DMS114 treated with DMSO at 0.1 percent for 48 hours (cell line): ENCODE measurements at regions not wholly inside any gene's neighbourhood (a gene's known extent, or its start where the extent isn't known, plus 50 kb on each side); places are given as distances from the start of the nearest gene placed in this dataset.

Experiments
- DNase-seq: peaks from one replicate; lab custom pipeline; 2025; ENCODE audit not compliant: unreplicated experiment; lab: John Stamatoyannopoulos, UW

GRCh38 chr6:24051942-24052589 is 73.9 kb upstream of the NRSN1 start:
- no peak for DNase-seq

GRCh38 chr6:24052590-24052961 is 73.4 kb upstream of the NRSN1 start:
- DNase-seq, result no peak

GRCh38 chr6:24053057-24053456 is 73.0 kb upstream of the NRSN1 start:
- no peak for DNase-seq

- no peak for DNase-seq
Observed at GRCh38 chr6:24054388-24054787, 71.6 kb upstream of the NRSN1 start.

GRCh38 chr6:24056567-24056966 is 69.4 kb upstream of the NRSN1 start:
- no peak for DNase-seq

DNA sequence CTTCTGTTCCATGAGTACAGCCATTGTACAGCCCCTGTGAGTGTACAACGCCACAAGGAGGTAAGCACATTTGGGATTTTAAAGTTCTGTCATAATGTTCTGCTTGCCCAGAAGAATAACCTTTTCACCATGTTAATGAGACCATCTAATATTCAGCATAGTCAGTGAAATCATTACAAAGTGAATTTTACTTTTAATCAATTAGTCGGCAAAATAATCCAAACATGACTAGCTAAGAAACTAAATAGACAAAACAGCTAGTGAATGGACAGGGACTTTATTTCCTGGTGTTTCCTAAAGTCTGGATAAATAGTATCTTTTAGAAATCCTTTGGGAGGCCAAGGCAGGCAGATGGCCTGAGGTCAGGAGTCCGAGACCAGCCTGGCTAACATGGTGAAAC is 69.0 kb upstream of the NRSN1 start:
- no peak for DNase-seq

GRCh38 chr6:24060982-24061754 is 64.8 kb upstream of the NRSN1 start:
- no peak for DNase-seq

DNA sequence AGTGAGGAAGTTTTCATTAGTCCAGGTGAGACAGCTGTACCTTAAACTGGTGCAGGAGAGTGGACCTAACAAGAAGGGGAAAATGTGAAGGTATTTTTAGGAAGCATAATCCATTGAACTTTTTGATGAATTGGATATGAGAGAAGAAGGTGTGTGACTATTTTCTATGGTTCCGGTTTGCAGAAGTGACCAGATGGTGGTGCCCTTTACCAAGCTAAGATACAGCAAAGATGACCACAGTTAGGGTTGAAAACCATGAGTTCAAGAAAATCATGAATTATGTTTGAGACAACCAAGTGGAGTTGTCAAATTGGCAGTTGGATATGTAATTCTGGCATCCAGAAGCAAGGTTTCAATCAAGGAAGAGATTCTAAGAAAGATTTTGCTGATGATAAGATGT is 61.9 kb upstream of the NRSN1 start:
- peak; percentile 39 for DNase-seq

DNA sequence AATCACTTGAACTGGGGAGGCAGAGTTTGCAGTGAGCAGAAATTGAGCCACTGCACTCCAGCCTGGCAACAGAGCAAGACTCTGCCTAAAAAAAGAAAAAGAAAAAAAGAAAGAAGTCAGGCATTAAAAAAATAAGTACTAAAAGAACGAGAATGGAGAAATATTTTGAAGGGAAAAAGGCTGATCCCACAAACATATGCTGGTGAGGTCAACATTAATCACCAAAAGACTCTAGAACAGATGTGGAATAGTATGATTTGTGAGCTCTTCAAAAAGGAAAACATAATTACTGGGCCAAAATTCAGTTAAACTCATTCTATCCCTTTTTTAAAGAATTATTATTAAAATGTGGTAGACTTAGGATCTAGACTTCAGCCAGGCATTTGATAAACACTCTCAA is 61.2 kb upstream of the NRSN1 start:
- no peak for DNase-seq

DNA sequence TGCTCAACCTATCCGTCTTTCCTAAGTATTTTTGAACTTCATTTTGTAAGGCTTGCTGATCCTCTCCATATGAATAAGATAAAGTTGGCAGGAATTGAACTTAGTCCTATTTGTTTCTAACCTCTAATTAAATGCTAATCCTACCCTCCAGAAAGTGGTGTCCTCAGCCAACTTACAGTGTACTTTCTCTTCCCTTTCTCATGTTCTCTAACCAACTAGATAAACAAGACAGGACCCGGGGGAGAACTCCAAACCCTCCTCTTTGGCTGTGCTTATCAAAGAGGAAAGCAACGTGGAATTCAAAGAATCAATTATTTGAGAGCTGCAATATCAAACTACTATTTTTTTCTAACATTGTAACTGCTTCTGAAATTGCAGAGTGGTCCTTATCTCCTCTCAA is 56.5 kb upstream of the NRSN1 start:
- no peak for DNase-seq

DNA sequence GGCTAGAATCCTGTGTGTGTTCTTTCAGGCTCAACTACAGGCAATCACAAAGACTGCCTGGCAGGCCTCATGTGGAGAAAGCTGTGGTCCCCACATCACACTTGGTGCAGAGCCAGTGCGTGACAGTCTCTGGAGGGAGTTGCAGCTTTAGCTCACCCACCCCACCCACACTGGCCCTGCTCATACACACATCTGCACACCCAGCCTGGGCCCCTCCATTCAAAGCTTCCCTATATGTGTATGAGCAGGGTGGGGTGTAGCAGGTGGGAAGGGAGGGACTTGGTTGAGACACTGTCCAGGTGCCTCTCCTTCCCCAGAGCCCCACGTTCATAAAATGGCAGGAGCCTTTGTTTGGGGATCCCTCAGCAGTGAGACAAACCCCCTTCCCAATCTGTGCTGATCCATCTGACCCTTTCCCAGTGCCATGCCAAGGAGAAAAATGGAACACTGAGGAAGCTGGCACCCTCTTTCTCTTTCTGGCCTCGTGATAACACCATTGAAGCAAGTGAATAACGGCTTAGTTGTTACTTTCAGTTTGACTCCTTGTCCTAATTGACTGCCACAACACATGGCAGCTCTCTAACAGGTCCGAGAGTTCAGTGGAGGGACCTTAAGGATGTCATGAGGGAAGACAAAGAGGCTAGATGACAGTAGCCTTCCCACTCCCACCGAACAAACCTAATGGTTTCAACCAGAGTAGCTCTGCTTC is 53.8 kb upstream of the NRSN1 start:
- no peak for DNase-seq

DNA sequence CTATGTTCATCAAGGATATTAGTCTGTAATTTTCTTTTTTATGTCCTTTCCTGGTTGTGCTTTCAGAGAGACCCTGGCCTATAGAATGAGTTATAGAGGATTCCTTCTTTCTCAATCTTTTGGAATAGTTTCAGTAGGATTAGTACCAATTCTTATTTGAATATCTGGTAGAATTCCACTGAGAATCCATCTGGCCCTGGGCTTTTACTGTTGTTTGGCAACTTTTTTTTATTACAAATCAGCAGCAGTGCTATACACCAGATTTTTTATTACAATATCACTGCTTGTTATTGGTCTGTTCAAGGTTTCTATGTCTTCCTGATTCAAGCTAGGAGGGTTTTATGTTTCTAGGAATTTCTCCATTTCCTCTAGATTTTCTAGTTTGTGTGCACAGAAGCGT is 50.0 kb upstream of the NRSN1 start:
- DNase-seq, result no peak
